ENCODE measurements at regions not wholly inside any gene's neighbourhood (a gene's known extent, or its start where the extent isn't known, plus 50 kb on each side); places are given as distances from the start of the nearest gene placed in this dataset.
"Not testable (repeated sequence)": the region's sequence is repeated elsewhere in the genome, so short reads cannot be mapped to it uniquely, and the experiment has no call there.

- not testable (repeated sequence) for TF ChIP-seq FOXP1 (CRISPR knock-in tag; IDR thresholded peaks at IDR 0.05; ENCODE audit: borderline replicate concordance); MYBL2 (CRISPR knock-in tag; IDR thresholded peaks at IDR 0.05); NR2C2 (CRISPR knock-in tag; IDR thresholded peaks at IDR 0.05); GTF2I (CRISPR knock-in tag; conservative IDR thresholded peaks at IDR 0.05); SP1 (CRISPR knock-in tag; conservative IDR thresholded peaks at IDR 0.05); MLX (CRISPR knock-in tag; IDR thresholded peaks at IDR 0.05)
Observed at GRCh38 chr16:88276123-88276588, 106.6 kb upstream of the ZNF469 start.

Measured in WTC11 (cell line).